ENCODE measurements at regions not wholly inside any gene's neighbourhood (a gene's known extent, or its start where the extent isn't known, plus 50 kb on each side); places are given as distances from the start of the nearest gene placed in this dataset.

DNA sequence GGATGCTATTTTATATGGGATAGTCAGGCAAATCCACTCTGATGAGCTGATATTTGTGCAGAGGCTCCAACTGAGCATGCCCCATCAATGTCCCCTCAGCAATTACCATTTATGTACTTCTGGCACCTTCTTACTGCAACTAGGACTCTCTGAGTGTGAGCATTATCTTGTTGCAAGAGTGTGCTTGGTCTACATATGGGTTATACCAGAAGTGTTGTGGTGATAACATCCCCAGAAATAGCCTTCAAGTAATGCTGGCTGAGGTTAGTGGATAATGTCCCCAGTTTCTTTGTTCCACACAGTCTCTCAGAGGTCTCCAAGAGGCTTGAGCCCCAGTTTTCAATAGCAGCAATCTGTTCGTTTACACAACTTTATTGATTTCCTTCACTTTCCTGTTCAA lies 408.6 kb downstream of the JRKL start:
- Histone ChIP-seq H3K9ac (replicated peaks; ENCODE audit: extremely low read depth, insufficient read depth, low read length) (no peak overlapping the region), H3K79me2 (ENCODE audit: control insufficient read depth, insufficient read depth, low read length) (no peaks in the 10 kb centered on the region), H3K4me3 (replicated peaks in 1 of 3; ENCODE audit: insufficient read depth in 1 of 3, low read depth in 1 of 3, low read length in 3 of 3) (no peak overlapping the region), H3K27me3 (ENCODE audit: control insufficient read depth in 2 of 2, insufficient read depth in 2 of 2, low read length in 2 of 2) (peaks cover 0 to 2% of the 10 kb centered on the region in 2 experiments), H3K9me3 (replicated peaks; ENCODE audit: control insufficient read depth, insufficient read depth, low read length) (no peaks in the 10 kb centered on the region), H3K9me1 (replicated peaks; ENCODE audit: control insufficient read depth, extremely low read depth, insufficient read depth, low read length) (no peaks in the 10 kb centered on the region), H3K36me3 (ENCODE audit: control insufficient read depth in 2 of 2, extremely low read depth in 1 of 2, insufficient read depth in 2 of 2, low read length in 2 of 2) (no peaks in the 10 kb centered on the region), H3K4me1 (ENCODE audit: control insufficient read depth, extremely low read depth, insufficient read depth, low read length) (no peaks in the 10 kb centered on the region), H2AFZ (ENCODE audit: low read depth, low read length) (no peak overlapping the region), H4K20me1 (replicated peaks; ENCODE audit: control insufficient read depth, extremely low read depth, insufficient read depth, low read length) (no peaks in the 10 kb centered on the region), H3K4me2 (ENCODE audit: insufficient read depth, low read length) (no peak overlapping the region), H3K27ac (ENCODE audit: insufficient read depth, low read depth, low read length) (no peak overlapping the region)
- DNase-seq (ENCODE audit: low read depth, low spot score) (no peak), FAIRE-seq (no peak)
- TF ChIP-seq JUN (IDR thresholded peaks at IDR 0.05; ENCODE audit: borderline replicate concordance, insufficient read depth, insufficient read length, low read depth) = no peak
- no peak for TF ChIP-seq FOS (IDR thresholded peaks at IDR 0.05; ENCODE audit: borderline replicate concordance, insufficient read depth, low read length)
- TF ChIP-seq, protein P1, sequence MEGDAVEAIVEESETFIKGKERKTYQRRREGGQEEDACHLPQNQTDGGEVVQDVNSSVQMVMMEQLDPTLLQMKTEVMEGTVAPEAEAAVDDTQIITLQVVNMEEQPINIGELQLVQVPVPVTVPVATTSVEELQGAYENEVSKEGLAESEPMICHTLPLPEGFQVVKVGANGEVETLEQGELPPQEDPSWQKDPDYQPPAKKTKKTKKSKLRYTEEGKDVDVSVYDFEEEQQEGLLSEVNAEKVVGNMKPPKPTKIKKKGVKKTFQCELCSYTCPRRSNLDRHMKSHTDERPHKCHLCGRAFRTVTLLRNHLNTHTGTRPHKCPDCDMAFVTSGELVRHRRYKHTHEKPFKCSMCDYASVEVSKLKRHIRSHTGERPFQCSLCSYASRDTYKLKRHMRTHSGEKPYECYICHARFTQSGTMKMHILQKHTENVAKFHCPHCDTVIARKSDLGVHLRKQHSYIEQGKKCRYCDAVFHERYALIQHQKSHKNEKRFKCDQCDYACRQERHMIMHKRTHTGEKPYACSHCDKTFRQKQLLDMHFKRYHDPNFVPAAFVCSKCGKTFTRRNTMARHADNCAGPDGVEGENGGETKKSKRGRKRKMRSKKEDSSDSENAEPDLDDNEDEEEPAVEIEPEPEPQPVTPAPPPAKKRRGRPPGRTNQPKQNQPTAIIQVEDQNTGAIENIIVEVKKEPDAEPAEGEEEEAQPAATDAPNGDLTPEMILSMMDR (IDR thresholded peaks at IDR 0.05; ENCODE audit: extremely low read depth in 1 of 2, insufficient read depth in 1 of 2, low read depth in 1 of 2, low read length in 2 of 2) = no peak
- no peak for TF ChIP-seq POLR2AphosphoS5 (IDR thresholded peaks at IDR 0.05; ENCODE audit: insufficient read depth, low read depth, low read length)
- TF ChIP-seq POLR2A (IDR thresholded peaks at IDR 0.05; ENCODE audit: low read depth, low read length) = no peak
- ChIA-PET CTCF (interaction anchor here (0.7 kb wide), 1 partner anchor 53 kb away, joined by 3 read pairs; no protein-coding TSS in a partner anchor), POLR2A (no interaction called here)
- dilution Hi-C loops (cut with MboI; ENCODE audit: extremely low pct_ligation_motif_present, low sequenced_read_pairs) (no loop called here), intact Hi-C loops (cut with micrococcal nuclease) (no loop called here)
- BruUV-seq (replicated peaks) = no TSS peak

GRCh38 chr11:96815236-96815635 lies 425.4 kb downstream of the JRKL start:
- H2AFZ ChIP-seq (ENCODE audit: low read depth, low read length) = no peak overlapping the region
- DNase-seq (ENCODE audit: low read depth, low spot score) (no peak), FAIRE-seq (no peak)
- H3K4me1 ChIP-seq (ENCODE audit: control insufficient read depth, extremely low read depth, insufficient read depth, low read length) = no peaks in the 10 kb centered on the region
- no peaks in the 10 kb centered on the region for H3K27me3 ChIP-seq (ENCODE audit: control insufficient read depth in 2 of 2, insufficient read depth in 2 of 2, low read length in 2 of 2)
- H3K4me2 ChIP-seq (ENCODE audit: insufficient read depth, low read length) = no peak overlapping the region
- no peaks in the 10 kb centered on the region for H4K20me1 ChIP-seq (replicated peaks; ENCODE audit: control insufficient read depth, extremely low read depth, insufficient read depth, low read length)
- no peaks in the 10 kb centered on the region for H3K79me2 ChIP-seq (ENCODE audit: control insufficient read depth, insufficient read depth, low read length)
- intact Hi-C loops (cut with micrococcal nuclease) (no loop called here), dilution Hi-C loops (cut with MboI; ENCODE audit: extremely low pct_ligation_motif_present, low sequenced_read_pairs) (no loop called here)
- TF ChIP-seq, protein P2, sequence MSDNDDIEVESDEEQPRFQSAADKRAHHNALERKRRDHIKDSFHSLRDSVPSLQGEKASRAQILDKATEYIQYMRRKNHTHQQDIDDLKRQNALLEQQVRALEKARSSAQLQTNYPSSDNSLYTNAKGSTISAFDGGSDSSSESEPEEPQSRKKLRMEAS (IDR thresholded peaks at IDR 0.05; ENCODE audit: insufficient read depth, insufficient read length) = no peak
- no peak for TF ChIP-seq POLR2A (IDR thresholded peaks at IDR 0.05; ENCODE audit: low read depth, low read length)
- TF ChIP-seq GATA2 (IDR thresholded peaks at IDR 0.05; ENCODE audit: insufficient read depth, insufficient read length, low read depth, low read length) = no peak
- TF ChIP-seq JUN (IDR thresholded peaks at IDR 0.05; ENCODE audit: borderline replicate concordance, insufficient read depth, insufficient read length, low read depth) = no peak
- no peak for TF ChIP-seq FOS (IDR thresholded peaks at IDR 0.05; ENCODE audit: borderline replicate concordance, insufficient read depth, low read length)
- no peak for TF ChIP-seq EZH2 (IDR thresholded peaks at IDR 0.05; ENCODE audit: borderline replicate concordance, low read depth, low read length, severe bottlenecking)
- TF ChIP-seq, protein P1 (IDR thresholded peaks at IDR 0.05; ENCODE audit: extremely low read depth in 1 of 2, insufficient read depth in 1 of 2, low read depth in 1 of 2, low read length in 2 of 2) = no peak
- TF ChIP-seq POLR2AphosphoS5 (IDR thresholded peaks at IDR 0.05; ENCODE audit: insufficient read depth, low read depth, low read length) = no peak
- no peak for TF ChIP-seq MYC (IDR thresholded peaks at IDR 0.05; ENCODE audit: low read depth, low read length)
- no peak overlapping the region for H3K4me3 ChIP-seq (replicated peaks in 1 of 3; ENCODE audit: insufficient read depth in 1 of 3, low read depth in 1 of 3, low read length in 3 of 3)
- CTCF ChIA-PET = no interaction called here
- no peak overlapping the region for H3K27ac ChIP-seq (ENCODE audit: insufficient read depth, low read depth, low read length)
- no peaks in the 10 kb centered on the region for H3K9me3 ChIP-seq (replicated peaks; ENCODE audit: control insufficient read depth, insufficient read depth, low read length)
- POLR2A ChIA-PET = no interaction called here
- H3K36me3 ChIP-seq (ENCODE audit: control insufficient read depth in 2 of 2, extremely low read depth in 1 of 2, insufficient read depth in 2 of 2, low read length in 2 of 2) = no peaks in the 10 kb centered on the region
- BruUV-seq (replicated peaks) = no TSS peak
- H3K9ac ChIP-seq (replicated peaks; ENCODE audit: extremely low read depth, insufficient read depth, low read length) = no peak overlapping the region
- H3K9me1 ChIP-seq (replicated peaks; ENCODE audit: control insufficient read depth, extremely low read depth, insufficient read depth, low read length) = no peaks in the 10 kb centered on the region

Measured in endothelial cell of umbilical vein (primary cell).